ENCODE measurements at regions not wholly inside any gene's neighbourhood (a gene's known extent, or its start where the extent isn't known, plus 50 kb on each side); places are given as distances from the start of the nearest gene placed in this dataset.

GRCh38 chr13:108573455-108573854, 56.0 kb upstream of the MYO16 start:
- Histone ChIP-seq H3K79me2 (ENCODE audit: control insufficient read depth, insufficient read depth, low read length) (no peaks in the 10 kb centered on the region), H3K4me1 (ENCODE audit: control insufficient read depth, extremely low read depth, insufficient read depth, low read length) (no peaks in the 10 kb centered on the region), H3K27ac (ENCODE audit: insufficient read depth, low read depth, low read length) (no peak overlapping the region), H2AFZ (ENCODE audit: low read depth, low read length) (no peak overlapping the region), H4K20me1 (replicated peaks; ENCODE audit: control insufficient read depth, extremely low read depth, insufficient read depth, low read length) (no peaks in the 10 kb centered on the region), H3K27me3 (ENCODE audit: control insufficient read depth in 2 of 2, insufficient read depth in 2 of 2, low read length in 2 of 2) (no peaks in the 10 kb centered on the region), H3K4me3 (replicated peaks in 1 of 3; ENCODE audit: insufficient read depth in 1 of 3, low read depth in 1 of 3, low read length in 3 of 3) (no peak overlapping the region), H3K9me1 (replicated peaks; ENCODE audit: control insufficient read depth, extremely low read depth, insufficient read depth, low read length) (no peaks in the 10 kb centered on the region), H3K36me3 (ENCODE audit: control insufficient read depth in 2 of 2, extremely low read depth in 1 of 2, insufficient read depth in 2 of 2, low read length in 2 of 2) (no peaks in the 10 kb centered on the region), H3K9ac (replicated peaks; ENCODE audit: extremely low read depth, insufficient read depth, low read length) (no peak overlapping the region), H3K4me2 (ENCODE audit: insufficient read depth, low read length) (no peak overlapping the region), H3K9me3 (replicated peaks; ENCODE audit: control insufficient read depth, insufficient read depth, low read length) (peaks cover 6% of the 10 kb centered on the region)
- intact Hi-C loops (cut with micrococcal nuclease) = no loop called here
- POLR2A ChIA-PET = no interaction called here
- dilution Hi-C loops (cut with MboI; ENCODE audit: extremely low pct_ligation_motif_present, low sequenced_read_pairs) = no loop called here
- no TSS peak for BruUV-seq (replicated peaks)
- TF ChIP-seq EZH2 (IDR thresholded peaks at IDR 0.05; ENCODE audit: borderline replicate concordance, low read depth, low read length, severe bottlenecking) (no peak), POLR2A (IDR thresholded peaks at IDR 0.05; ENCODE audit: low read depth, low read length) (no peak), POLR2AphosphoS5 (IDR thresholded peaks at IDR 0.05; ENCODE audit: insufficient read depth, low read depth, low read length) (no peak), MYC (IDR thresholded peaks at IDR 0.05; ENCODE audit: low read depth, low read length) (no peak), FOS (IDR thresholded peaks at IDR 0.05; ENCODE audit: borderline replicate concordance, insufficient read depth, low read length) (no peak)
- TF ChIP-seq, protein P1, sequence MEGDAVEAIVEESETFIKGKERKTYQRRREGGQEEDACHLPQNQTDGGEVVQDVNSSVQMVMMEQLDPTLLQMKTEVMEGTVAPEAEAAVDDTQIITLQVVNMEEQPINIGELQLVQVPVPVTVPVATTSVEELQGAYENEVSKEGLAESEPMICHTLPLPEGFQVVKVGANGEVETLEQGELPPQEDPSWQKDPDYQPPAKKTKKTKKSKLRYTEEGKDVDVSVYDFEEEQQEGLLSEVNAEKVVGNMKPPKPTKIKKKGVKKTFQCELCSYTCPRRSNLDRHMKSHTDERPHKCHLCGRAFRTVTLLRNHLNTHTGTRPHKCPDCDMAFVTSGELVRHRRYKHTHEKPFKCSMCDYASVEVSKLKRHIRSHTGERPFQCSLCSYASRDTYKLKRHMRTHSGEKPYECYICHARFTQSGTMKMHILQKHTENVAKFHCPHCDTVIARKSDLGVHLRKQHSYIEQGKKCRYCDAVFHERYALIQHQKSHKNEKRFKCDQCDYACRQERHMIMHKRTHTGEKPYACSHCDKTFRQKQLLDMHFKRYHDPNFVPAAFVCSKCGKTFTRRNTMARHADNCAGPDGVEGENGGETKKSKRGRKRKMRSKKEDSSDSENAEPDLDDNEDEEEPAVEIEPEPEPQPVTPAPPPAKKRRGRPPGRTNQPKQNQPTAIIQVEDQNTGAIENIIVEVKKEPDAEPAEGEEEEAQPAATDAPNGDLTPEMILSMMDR (IDR thresholded peaks at IDR 0.05; ENCODE audit: extremely low read depth in 1 of 2, insufficient read depth in 1 of 2, low read depth in 1 of 2, low read length in 2 of 2) = no peak
- TF ChIP-seq, protein P2, sequence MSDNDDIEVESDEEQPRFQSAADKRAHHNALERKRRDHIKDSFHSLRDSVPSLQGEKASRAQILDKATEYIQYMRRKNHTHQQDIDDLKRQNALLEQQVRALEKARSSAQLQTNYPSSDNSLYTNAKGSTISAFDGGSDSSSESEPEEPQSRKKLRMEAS (IDR thresholded peaks at IDR 0.05; ENCODE audit: insufficient read depth, insufficient read length) = no peak
- CTCF ChIA-PET = no interaction called here
- FAIRE-seq = no peak
- no peak for DNase-seq (ENCODE audit: low read depth, low spot score)

GRCh38 chr13:108574856-108575255, 54.6 kb upstream of the MYO16 start:
- CTCF ChIA-PET = no interaction called here
- no peak overlapping the region for H3K4me2 ChIP-seq (ENCODE audit: insufficient read depth, low read length)
- H3K79me2 ChIP-seq (ENCODE audit: control insufficient read depth, insufficient read depth, low read length) = no peaks in the 10 kb centered on the region
- no peaks in the 10 kb centered on the region for H3K27me3 ChIP-seq (ENCODE audit: control insufficient read depth in 2 of 2, insufficient read depth in 2 of 2, low read length in 2 of 2)
- no peak overlapping the region for H3K4me3 ChIP-seq (replicated peaks in 1 of 3; ENCODE audit: insufficient read depth in 1 of 3, low read depth in 1 of 3, low read length in 3 of 3)
- BruUV-seq (replicated peaks) = no TSS peak
- H3K9me1 ChIP-seq (replicated peaks; ENCODE audit: control insufficient read depth, extremely low read depth, insufficient read depth, low read length) = no peaks in the 10 kb centered on the region
- peaks cover 7% of the 10 kb centered on the region for H3K9me3 ChIP-seq (replicated peaks; ENCODE audit: control insufficient read depth, insufficient read depth, low read length)
- intact Hi-C loops (cut with micrococcal nuclease) = no loop called here
- FAIRE-seq (no peak), DNase-seq (ENCODE audit: low read depth, low spot score) (no peak)
- H2AFZ ChIP-seq (ENCODE audit: low read depth, low read length) = no peak overlapping the region
- no peak overlapping the region for H3K9ac ChIP-seq (replicated peaks; ENCODE audit: extremely low read depth, insufficient read depth, low read length)
- TF ChIP-seq EZH2 (IDR thresholded peaks at IDR 0.05; ENCODE audit: borderline replicate concordance, low read depth, low read length, severe bottlenecking) (no peak), POLR2A (IDR thresholded peaks at IDR 0.05; ENCODE audit: low read depth, low read length) (no peak), JUN (IDR thresholded peaks at IDR 0.05; ENCODE audit: borderline replicate concordance, insufficient read depth, insufficient read length, low read depth) (no peak), GATA2 (IDR thresholded peaks at IDR 0.05; ENCODE audit: insufficient read depth, insufficient read length, low read depth, low read length) (no peak), MYC (IDR thresholded peaks at IDR 0.05; ENCODE audit: low read depth, low read length) (no peak), FOS (IDR thresholded peaks at IDR 0.05; ENCODE audit: borderline replicate concordance, insufficient read depth, low read length) (no peak), POLR2AphosphoS5 (IDR thresholded peaks at IDR 0.05; ENCODE audit: insufficient read depth, low read depth, low read length) (no peak)
- TF ChIP-seq, protein P1 (IDR thresholded peaks at IDR 0.05; ENCODE audit: extremely low read depth in 1 of 2, insufficient read depth in 1 of 2, low read depth in 1 of 2, low read length in 2 of 2) = no peak
- TF ChIP-seq, protein P2 (IDR thresholded peaks at IDR 0.05; ENCODE audit: insufficient read depth, insufficient read length) = no peak
- POLR2A ChIA-PET = no interaction called here
- no peaks in the 10 kb centered on the region for H3K36me3 ChIP-seq (ENCODE audit: control insufficient read depth in 2 of 2, extremely low read depth in 1 of 2, insufficient read depth in 2 of 2, low read length in 2 of 2)
- no peaks in the 10 kb centered on the region for H3K4me1 ChIP-seq (ENCODE audit: control insufficient read depth, extremely low read depth, insufficient read depth, low read length)
- H4K20me1 ChIP-seq (replicated peaks; ENCODE audit: control insufficient read depth, extremely low read depth, insufficient read depth, low read length) = no peaks in the 10 kb centered on the region
- dilution Hi-C loops (cut with MboI; ENCODE audit: extremely low pct_ligation_motif_present, low sequenced_read_pairs) = no loop called here
- no peak overlapping the region for H3K27ac ChIP-seq (ENCODE audit: insufficient read depth, low read depth, low read length)
